PC-9 (cell line): ENCODE measurements at regions not wholly inside any gene's neighbourhood (a gene's known extent, or its start where the extent isn't known, plus 50 kb on each side); places are given as distances from the start of the nearest gene placed in this dataset.

Experiments
- BruUV-seq: library from RNA; stranded (reverse); fragments of 400-500 nt; replicated peaks from 2 replicates; lab custom pipeline; 2021; lab: Mats Ljungman, UMichigan
- CTCF ChIA-PET: fragments of 300-600 bp; sonication (Branson Sonifier 250); formaldehyde crosslinking; loops from one replicate; lab custom pipeline; 2022; ENCODE audit warnings: antibody characterized with exemption; lab: Charles Lee
- POLR2A ChIA-PET: fragments of 300-600 bp; sonication (Branson Sonifier 250); formaldehyde crosslinking; loops from one replicate; lab custom pipeline; 2022; ENCODE audit warnings: antibody characterized with exemption; ENCODE audit not compliant: unreplicated experiment; lab: Charles Lee
- DNase-seq, 2 experiments: peaks; one replicate each; pipeline versions ENCODE4 v3.0.0 to v3.0.0-alpha.2; 2015 to 2022; ENCODE audit warnings: mixed read lengths in 1 of 2
- H2AFZ ChIP-seq: fragments of 200-600 bp; sonication (generic); 2 replicates; pipeline ENCODE4 v1.8.1; 2017; ENCODE audit warnings: antibody characterized with exemption
- H3F3A ChIP-seq: fragments of 200-600 bp; sonication (generic); 2 replicates; pipeline ENCODE4 v1.8.1; 2017; ENCODE audit warnings: antibody characterized with exemption, mild to moderate bottlenecking, low read depth; ENCODE audit not compliant: insufficient read depth
- H3K27ac ChIP-seq: fragments of 200-600 bp; sonication (generic); 2 replicates; pipeline ENCODE4 v1.6.1; 2016; ENCODE audit warnings: mixed run types
- H3K27me3 ChIP-seq: fragments of 200-600 bp; sonication (generic); 2 replicates; pipeline ENCODE4 v1.6.1; 2016; ENCODE audit warnings: low read depth, mixed run types; ENCODE audit not compliant: insufficient read depth
- H3K36me3 ChIP-seq: fragments of 200-600 bp; sonication (generic); 2 replicates; pipeline ENCODE4 v1.6.1; 2016; ENCODE audit warnings: low read depth, mixed run types
- H3K4me1 ChIP-seq: fragments of 200-600 bp; sonication (generic); replicated peaks from 2 replicates; pipeline ENCODE4 v1.6.1; 2016; ENCODE audit warnings: mixed run types; ENCODE audit not compliant: insufficient read depth
- H3K4me2 ChIP-seq: fragments of 200-600 bp; sonication (generic); 2 replicates; pipeline ENCODE4 v1.6.1; 2017; ENCODE audit warnings: mixed run types
- H3K4me3 ChIP-seq: fragments of 200-600 bp; sonication (generic); 2 replicates; pipeline ENCODE4 v1.6.1; 2016; ENCODE audit warnings: mixed run types
- H3K79me2 ChIP-seq: fragments of 200-600 bp; sonication (generic); 2 replicates; pipeline ENCODE4 v1.6.1; 2017; ENCODE audit warnings: low read depth, mixed run types
- H3K9me2 ChIP-seq: fragments of 200-600 bp; sonication (generic); 2 replicates; pipeline ENCODE4 v1.8.1; 2017; ENCODE audit warnings: mild to moderate bottlenecking; ENCODE audit not compliant: insufficient read depth
- H3K9me3 ChIP-seq: fragments of 200-600 bp; sonication (generic); 2 replicates; pipeline ENCODE4 v1.8.1; 2016; ENCODE audit warnings: low read depth; ENCODE audit not compliant: insufficient read depth
- H4K20me1 ChIP-seq: fragments of 200-600 bp; sonication (generic); 2 replicates; pipeline ENCODE4 v1.8.1; 2017; ENCODE audit not compliant: insufficient read depth
- CTCF ChIP-seq: fragments of 200-600 bp; sonication (generic); conservative IDR thresholded peaks from 2 replicates; pipeline ENCODE4 v1.6.1; 2017; ENCODE audit warnings: mixed run types, antibody characterized with exemption, mild to moderate bottlenecking, moderate library complexity
- EZH2 ChIP-seq: fragments of 200-600 bp; sonication (generic); IDR thresholded peaks from 2 replicates; pipeline ENCODE4 v1.8.0; 2017; ENCODE audit warnings: antibody characterized with exemption, low read depth
- intact Hi-C: fragments of 100-400 bp; cut with micrococcal nuclease; formaldehyde crosslinking; loops from one replicate; pipeline ENCODE4 v1.10.0; 2022; ENCODE audit not compliant: unreplicated experiment

DNA sequence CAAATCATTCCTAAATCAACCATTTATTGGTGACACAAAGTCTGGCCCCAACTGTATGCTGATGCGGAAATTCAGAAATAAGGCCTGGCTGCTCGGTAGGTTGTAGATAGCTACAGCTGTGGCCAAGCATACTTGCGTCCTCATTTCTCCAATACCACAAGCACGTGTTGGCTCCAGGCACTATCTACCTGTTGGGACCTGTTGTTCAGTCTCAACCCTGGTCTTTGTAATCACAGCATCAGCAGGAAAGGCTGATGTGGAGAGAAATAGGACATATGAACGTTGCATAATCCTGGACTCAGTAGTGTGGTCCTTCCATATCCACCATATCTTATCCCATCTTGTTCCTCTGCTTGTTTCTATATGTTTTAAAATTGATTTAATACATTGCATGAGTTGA is 212.6 kb downstream of the PMAIP1 start:
- Histone ChIP-seq H4K20me1 (no peaks in the 10 kb centered on the region), H2AFZ (no peak overlapping the region), H3K9me3 (no peaks in the 10 kb centered on the region), H3K4me2 (no peak overlapping the region), H3K27ac (no peak overlapping the region), H3K36me3 (no peaks in the 10 kb centered on the region), H3K79me2 (no peaks in the 10 kb centered on the region), H3F3A (no peaks in the 10 kb centered on the region), H3K4me1 (no peaks in the 10 kb centered on the region), H3K27me3 (no peaks in the 10 kb centered on the region), H3K9me2 (no peaks in the 10 kb centered on the region; the same call in 1 of the 2 replicates), H3K4me3 (no peak overlapping the region)
- no peak for TF ChIP-seq CTCF
- no peak for TF ChIP-seq EZH2
- no peak for DNase-seq
- intact Hi-C loops, result no loop called here
- BruUV-seq, result no TSS peak
- ChIA-PET POLR2A (no interaction called here), CTCF (no interaction called here)

DNA sequence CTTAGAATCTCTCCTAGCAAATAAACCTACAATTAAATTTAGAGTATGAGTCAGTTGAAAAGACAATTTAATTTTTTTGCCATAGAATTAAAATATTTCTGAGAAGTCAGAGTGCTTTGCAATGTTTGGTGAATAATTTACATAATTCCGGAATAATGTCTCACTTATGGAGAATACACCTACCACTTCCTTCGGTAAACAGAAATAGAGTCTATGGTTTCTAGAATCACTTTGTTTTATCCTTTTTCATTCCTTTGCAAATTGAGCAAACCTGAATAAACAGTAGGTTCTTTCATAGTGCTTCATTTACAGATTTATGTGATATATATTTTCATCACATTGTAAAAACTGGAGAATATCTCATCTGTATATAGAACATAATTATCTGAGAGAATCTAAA is 211.7 kb downstream of the PMAIP1 start:
- Histone ChIP-seq H3K4me1 (no peaks in the 10 kb centered on the region), H4K20me1 (no peaks in the 10 kb centered on the region), H3K4me3 (no peak overlapping the region), H3F3A (no peaks in the 10 kb centered on the region), H3K27me3 (no peaks in the 10 kb centered on the region), H3K36me3 (no peaks in the 10 kb centered on the region), H3K4me2 (no peak overlapping the region), H3K79me2 (no peaks in the 10 kb centered on the region), H3K9me3 (no peaks in the 10 kb centered on the region), H3K27ac (no peak overlapping the region), H2AFZ (no peak overlapping the region), H3K9me2 (no peaks in the 10 kb centered on the region; the same call in 1 of the 2 replicates)
- DNase-seq, result no peak
- TF ChIP-seq EZH2 (no peak), CTCF (no peak)
- no TSS peak for BruUV-seq
- intact Hi-C loops, result no loop called here
- ChIA-PET CTCF (no interaction called here), POLR2A (no interaction called here)

GRCh38 chr18:60110836-60111235 is 211.0 kb downstream of the PMAIP1 start:
- Histone ChIP-seq H3K27me3 (no peaks in the 10 kb centered on the region), H3F3A (no peaks in the 10 kb centered on the region), H3K27ac (no peak overlapping the region), H3K36me3 (no peaks in the 10 kb centered on the region), H3K79me2 (no peaks in the 10 kb centered on the region), H3K4me1 (no peaks in the 10 kb centered on the region), H3K4me3 (no peak overlapping the region), H3K9me3 (no peaks in the 10 kb centered on the region), H2AFZ (no peak overlapping the region), H4K20me1 (no peaks in the 10 kb centered on the region), H3K9me2 (no peaks in the 10 kb centered on the region; the same call in 1 of the 2 replicates), H3K4me2 (no peak overlapping the region)
- intact Hi-C loops, result no loop called here
- DNase-seq, result no peak
- CTCF ChIA-PET, result no interaction called here
- no TSS peak for BruUV-seq
- TF ChIP-seq EZH2 (no peak), CTCF (no peak)
- POLR2A ChIA-PET, result no interaction called here
